ENCODE measurements at regions not wholly inside any gene's neighbourhood (a gene's known extent, or its start where the extent isn't known, plus 50 kb on each side); places are given as distances from the start of the nearest gene placed in this dataset.

GRCh38 chr13:40230833-40231266 lies 435.6 kb downstream of the FOXO1 start:
- TF ChIP-seq TAF1 (IDR thresholded peaks at IDR 0.05; ENCODE audit: borderline replicate concordance, insufficient read depth, low read length) (no peak), REST (IDR thresholded peaks at IDR 0.05; ENCODE audit: insufficient read depth in 1 of 2, low read depth in 2 of 2, low read length in 2 of 2) (no peak), POLR2AphosphoS5 (IDR thresholded peaks at IDR 0.05; ENCODE audit: low read depth, low read length) (no peak), SIN3A (IDR thresholded peaks at IDR 0.05; ENCODE audit: borderline replicate concordance, insufficient read depth, low read length) (no peak), FOXP2 (optimal IDR thresholded peaks at IDR 0.05; ENCODE audit: borderline replicate concordance, extremely low read depth, extremely low read length, insufficient read depth) (no peak)

Measured in PFSK-1 (cell line).